Naive B cell (primary cell): ENCODE measurements at regions not wholly inside any gene's neighbourhood (a gene's known extent, or its start where the extent isn't known, plus 50 kb on each side); places are given as distances from the start of the nearest gene placed in this dataset.

Experiments
- ATAC-seq, 2 donors: fragments of 150-1000 bp; cut with Tn5 transposase; 2 replicates each; pipeline ENCODE4 v1.10.0; 2021; ENCODE audit warnings: low read depth in 2 of 2, mild to moderate bottlenecking in 2 of 2, moderate library complexity in 2 of 2
- DNase-seq: peaks from one replicate; pipeline ENCODE4 v3.0.0; 2022
- H3K27ac Mint-ChIP-seq, 6 donors: one replicate each; pipeline ENCODE4 v1.8.0; 2020 to 2022; ENCODE audit warnings: mild to moderate bottlenecking in 6 of 6, mixed read lengths in 6 of 6, moderate library complexity in 5 of 6, inconsistent platforms in 2 of 6
- H3K27me3 Mint-ChIP-seq, 3 donors: one replicate each; pipeline ENCODE4 v1.8.0; 2021 to 2022; ENCODE audit warnings: mixed read lengths in 3 of 3, mild to moderate bottlenecking in 1 of 3
- H3K36me3 Mint-ChIP-seq, 2 donors: one replicate each; pipeline ENCODE4 v1.8.0; 2020 to 2022; ENCODE audit warnings: mixed read lengths in 2 of 2, inconsistent platforms in 1 of 2, mild to moderate bottlenecking in 1 of 2
- H3K4me1 Mint-ChIP-seq, 3 donors: one replicate each; pipeline ENCODE4 v1.8.0; 2020 to 2022; ENCODE audit warnings: mixed read lengths in 3 of 3, inconsistent platforms in 1 of 3, mild to moderate bottlenecking in 1 of 3, moderate library complexity in 1 of 3
- H3K4me3 Mint-ChIP-seq, 8 donors: one replicate each; pipeline ENCODE4 v1.8.0; 2020 to 2022; ENCODE audit warnings: mild to moderate bottlenecking in 8 of 8, mixed read lengths in 8 of 8, moderate library complexity in 8 of 8, inconsistent platforms in 2 of 8
- H3K9me3 Mint-ChIP-seq, 7 donors: one replicate each; pipeline ENCODE4 v1.8.0; 2020 to 2022; ENCODE audit warnings: mixed read lengths in 7 of 7, mild to moderate bottlenecking in 5 of 7, inconsistent platforms in 2 of 7, moderate library complexity in 1 of 7

DNA sequence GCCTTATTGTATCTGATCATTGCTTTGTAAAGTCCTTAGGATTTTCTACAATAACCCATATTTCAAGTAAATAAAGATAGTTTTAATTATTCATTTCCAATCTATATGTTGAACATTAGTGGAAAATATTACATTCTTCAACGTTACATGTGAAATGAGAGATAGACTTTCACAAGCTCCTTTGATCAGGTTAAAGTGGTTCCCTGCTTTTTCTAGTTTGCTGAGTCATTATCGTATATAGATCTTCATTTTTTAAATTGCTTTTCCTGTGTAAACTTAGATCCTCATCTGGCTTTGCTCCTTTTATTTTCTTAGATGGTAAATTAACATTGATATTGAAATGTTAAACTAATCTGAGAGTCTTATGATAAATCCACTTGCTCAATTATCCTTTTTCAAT, 599.0 kb downstream of the TRAM1L1 start:
- H3K36me3 Mint-ChIP-seq, result no peaks in the 10 kb centered on the region
- peaks cover 0 to 9% (median 2%) of the 10 kb centered on the region in 7 donors for H3K9me3 Mint-ChIP-seq
- H3K4me3 Mint-ChIP-seq, result no peak overlapping the region
- DNase-seq (no peak), ATAC-seq (no peak)
- H3K4me1 Mint-ChIP-seq, result no peaks in the 10 kb centered on the region
- H3K27ac Mint-ChIP-seq, result no peak overlapping the region
- no peaks in the 10 kb centered on the region for H3K27me3 Mint-ChIP-seq

DNA sequence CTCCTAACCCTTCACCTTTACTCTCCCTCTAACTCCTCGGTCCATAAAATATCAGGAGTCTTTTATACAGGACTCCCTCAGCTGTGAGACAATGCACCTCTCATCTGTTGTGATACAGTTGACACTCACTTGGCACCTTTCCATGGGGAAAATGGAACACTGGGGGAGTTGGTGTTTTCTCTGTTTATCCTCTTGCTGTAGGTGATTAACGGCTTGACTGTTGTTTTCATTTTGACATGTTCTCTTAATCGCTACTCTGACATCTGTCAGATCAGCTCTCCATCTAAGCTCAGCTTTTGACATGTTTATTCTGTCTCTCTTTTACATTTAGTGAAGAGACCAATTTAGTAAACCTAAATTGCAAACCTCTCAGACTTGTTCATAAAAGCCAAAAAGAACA, 604.8 kb downstream of the TRAM1L1 start:
- Mint-ChIP-seq H3K9me3 (peaks cover 0 to 13% (median 5%) of the 10 kb centered on the region in 7 donors), H3K27me3 (no peaks in the 10 kb centered on the region), H3K4me1 (no peaks in the 10 kb centered on the region), H3K27ac (no peak overlapping the region), H3K4me3 (no peak overlapping the region), H3K36me3 (peaks cover 0 to 7% of the 10 kb centered on the region in 2 donors)
- no peak for ATAC-seq
- no peak for DNase-seq

DNA sequence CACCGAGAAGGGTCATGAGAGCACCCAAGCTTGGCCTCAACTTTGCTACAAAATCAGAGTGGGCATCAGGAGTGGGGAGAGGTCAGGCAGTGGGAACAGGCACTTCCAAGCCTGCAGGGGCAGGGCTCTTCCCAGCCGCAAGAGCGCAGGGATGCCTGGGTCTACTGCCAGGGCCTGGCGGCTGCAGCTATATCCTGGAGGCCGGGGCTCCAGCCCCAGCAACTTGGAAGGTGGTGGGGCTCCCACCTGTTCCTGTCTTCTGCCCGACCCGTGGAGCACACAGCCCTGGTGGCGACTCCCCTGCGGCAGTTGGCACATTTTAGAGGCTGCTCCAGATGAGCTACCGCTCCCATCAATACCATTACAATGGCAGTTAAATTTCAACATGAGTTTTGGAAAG, 607.0 kb downstream of the TRAM1L1 start:
- no peak for ATAC-seq
- Mint-ChIP-seq H3K27me3 (no peaks in the 10 kb centered on the region), H3K4me3 (no peak overlapping the region), H3K4me1 (no peaks in the 10 kb centered on the region), H3K9me3 (peaks cover 0 to 13% (median 5%) of the 10 kb centered on the region in 7 donors), H3K27ac (no peak overlapping the region), H3K36me3 (peaks cover 0 to 7% of the 10 kb centered on the region in 2 donors)
- DNase-seq, result no peak

DNA sequence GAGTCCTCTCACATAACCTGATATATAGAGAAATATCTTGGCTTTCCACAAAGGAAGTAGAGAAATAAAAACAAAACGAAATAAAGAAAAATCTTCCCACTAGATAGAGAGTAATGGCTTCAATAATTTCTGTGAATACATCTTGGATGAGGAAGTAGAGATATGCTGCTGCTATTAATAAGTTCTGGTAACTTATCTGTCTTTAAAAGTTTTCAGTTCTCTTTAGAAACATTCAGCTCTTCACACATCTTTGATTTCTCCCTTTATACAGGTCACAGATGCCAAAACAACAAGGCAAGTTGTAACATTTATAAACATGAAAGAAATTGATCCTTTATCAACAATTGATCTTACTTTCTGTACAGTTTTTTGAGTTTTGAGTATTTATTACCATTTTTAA, 615.8 kb downstream of the TRAM1L1 start:
- Mint-ChIP-seq H3K36me3 (no peaks in the 10 kb centered on the region), H3K27ac (no peak overlapping the region), H3K4me1 (no peaks in the 10 kb centered on the region), H3K9me3 (peaks cover 0 to 9% (median 0%) of the 10 kb centered on the region in 7 donors), H3K4me3 (no peak overlapping the region), H3K27me3 (no peaks in the 10 kb centered on the region)
- no peak for ATAC-seq
- no peak for DNase-seq

DNA sequence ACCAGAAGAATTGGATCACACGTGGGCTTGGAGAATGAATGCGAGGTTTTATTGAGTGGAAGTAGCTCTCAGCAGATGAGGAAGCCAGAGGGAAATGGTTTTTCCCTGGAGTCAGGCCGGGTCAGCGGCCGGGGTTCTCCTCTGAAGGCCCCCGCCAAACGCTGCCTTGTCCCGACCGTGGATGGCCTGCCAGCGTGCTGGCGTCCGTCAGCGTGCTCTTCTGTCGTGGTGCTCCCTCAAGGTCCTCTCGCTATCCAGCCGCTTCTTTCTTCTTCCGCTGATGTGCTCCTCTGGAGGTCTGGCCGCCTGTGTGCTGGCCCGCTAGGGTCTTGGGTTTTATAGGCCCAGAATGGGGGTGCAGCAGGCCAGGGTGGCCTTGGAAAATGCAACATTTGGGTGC, 632.2 kb downstream of the TRAM1L1 start:
- Mint-ChIP-seq H3K4me3 (no peak overlapping the region), H3K27ac (no peak overlapping the region), H3K27me3 (no peaks in the 10 kb centered on the region), H3K4me1 (no peaks in the 10 kb centered on the region), H3K36me3 (no peaks in the 10 kb centered on the region), H3K9me3 (peaks cover 0 to 3% (median 0%) of the 10 kb centered on the region in 7 donors)
- DNase-seq (no peak), ATAC-seq (no peak)

DNA sequence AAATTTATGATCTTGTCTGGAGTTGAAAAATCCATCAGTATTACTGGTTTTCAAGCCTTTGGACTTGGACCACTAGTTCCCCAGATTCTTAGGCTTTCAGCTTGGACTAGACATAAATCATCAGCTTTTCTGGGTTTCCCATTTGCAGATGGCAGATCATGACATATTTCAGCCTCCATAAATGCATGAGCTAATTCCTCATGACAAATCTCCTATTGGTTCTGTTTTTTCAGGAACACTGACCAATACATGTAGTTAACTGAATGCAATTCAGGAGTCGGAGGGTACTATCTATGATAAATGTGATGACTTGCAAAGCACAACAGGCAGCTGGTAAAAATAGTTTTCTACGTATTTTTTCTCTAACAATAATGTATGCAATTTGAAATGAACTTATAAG, 635.6 kb downstream of the TRAM1L1 start:
- no peaks in the 10 kb centered on the region for H3K27me3 Mint-ChIP-seq
- H3K4me3 Mint-ChIP-seq, result no peak overlapping the region
- no peak for DNase-seq
- H3K27ac Mint-ChIP-seq, result no peak overlapping the region
- H3K36me3 Mint-ChIP-seq, result no peaks in the 10 kb centered on the region
- H3K4me1 Mint-ChIP-seq, result no peaks in the 10 kb centered on the region
- no peak for ATAC-seq
- H3K9me3 Mint-ChIP-seq, result peaks cover 0 to 3% (median 0%) of the 10 kb centered on the region in 7 donors

DNA sequence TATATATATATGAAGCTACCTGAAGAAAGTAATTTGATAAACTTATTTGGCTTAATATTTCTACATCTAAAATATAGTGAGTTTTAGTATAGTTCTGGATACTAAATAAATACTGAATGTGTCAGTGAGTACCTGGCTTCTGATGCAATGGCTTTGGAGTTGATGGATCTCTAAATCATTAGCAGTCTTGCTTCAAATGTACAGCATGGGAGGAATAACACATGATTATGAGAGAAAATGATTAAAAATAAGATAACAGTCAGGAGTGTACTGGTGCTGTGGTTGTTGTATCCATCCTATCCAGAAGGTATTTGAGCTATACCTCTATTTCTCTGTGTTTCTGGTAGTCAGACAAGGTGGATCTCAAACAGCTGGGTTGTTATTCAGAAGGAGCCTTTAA, 641.3 kb downstream of the TRAM1L1 start:
- H3K27me3 Mint-ChIP-seq, result no peaks in the 10 kb centered on the region
- no peak overlapping the region for H3K4me3 Mint-ChIP-seq
- no peak overlapping the region for H3K27ac Mint-ChIP-seq
- peaks cover 0 to 2% (median 0%) of the 10 kb centered on the region in 7 donors for H3K9me3 Mint-ChIP-seq
- no peaks in the 10 kb centered on the region for H3K36me3 Mint-ChIP-seq
- no peak for ATAC-seq
- DNase-seq, result no peak
- H3K4me1 Mint-ChIP-seq, result no peaks in the 10 kb centered on the region

DNA sequence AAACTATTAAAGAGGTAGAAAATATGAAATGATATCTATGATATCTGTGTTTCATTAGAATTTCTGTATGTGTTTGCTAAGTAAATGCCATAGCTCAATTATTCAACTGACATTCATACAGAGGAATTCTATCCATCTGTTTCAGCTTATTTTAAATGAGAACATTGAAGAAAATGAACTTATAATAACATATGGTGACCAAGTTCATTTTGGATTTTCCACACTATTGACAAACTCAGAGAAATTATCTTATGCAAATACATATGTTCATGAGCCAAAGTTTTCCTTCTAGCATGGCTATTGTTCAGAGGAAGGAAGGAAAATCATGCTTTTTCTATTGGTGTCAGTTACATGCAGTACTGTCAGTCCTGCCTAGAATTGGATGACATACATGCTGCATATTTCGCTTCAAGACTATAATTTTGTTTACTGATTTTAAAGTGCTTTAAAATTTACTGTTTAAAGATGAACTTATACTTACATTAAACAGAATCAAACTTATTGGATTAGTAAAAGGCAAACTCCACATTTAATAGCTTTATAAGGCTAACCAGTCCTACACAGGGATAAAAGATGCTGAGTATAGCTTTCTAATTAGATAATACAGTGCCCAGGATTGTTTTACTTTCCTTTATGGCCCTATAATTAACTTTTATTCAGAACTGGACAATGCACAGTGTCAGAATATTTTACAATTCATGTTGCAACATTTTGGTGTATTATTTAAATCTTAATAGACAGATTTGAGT, 646.2 kb downstream of the TRAM1L1 start:
- Mint-ChIP-seq H3K27ac (no peak overlapping the region), H3K4me1 (no peaks in the 10 kb centered on the region), H3K27me3 (no peaks in the 10 kb centered on the region), H3K9me3 (peaks cover 0 to 4% (median 0%) of the 10 kb centered on the region in 7 donors), H3K36me3 (no peaks in the 10 kb centered on the region), H3K4me3 (no peak overlapping the region)
- no peak for DNase-seq
- no peak for ATAC-seq

DNA sequence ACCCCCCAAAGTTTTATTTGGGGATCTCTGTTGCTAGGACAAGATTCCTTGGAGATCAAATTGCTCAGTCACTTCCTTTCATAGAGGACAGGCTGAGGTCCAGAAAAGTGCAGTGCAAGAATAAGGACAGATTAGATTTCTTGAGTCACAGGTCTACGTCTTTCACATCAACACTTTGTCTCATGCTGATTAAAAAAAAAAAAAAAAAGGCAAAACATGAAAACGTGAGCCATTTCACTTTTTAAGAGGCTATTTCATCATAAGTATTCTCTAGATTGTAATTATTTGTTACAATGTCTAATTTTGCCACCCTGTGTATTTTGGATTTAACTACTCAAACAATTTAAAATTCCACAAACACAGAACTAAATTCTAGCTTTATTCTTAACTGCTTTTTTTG, 647.0 kb downstream of the TRAM1L1 start:
- Mint-ChIP-seq H3K4me1 (no peaks in the 10 kb centered on the region), H3K4me3 (no peak overlapping the region), H3K27me3 (no peaks in the 10 kb centered on the region), H3K36me3 (no peaks in the 10 kb centered on the region), H3K27ac (no peak overlapping the region), H3K9me3 (peaks cover 0 to 4% (median 0%) of the 10 kb centered on the region in 7 donors)
- ATAC-seq (no peak), DNase-seq (no peak)

DNA sequence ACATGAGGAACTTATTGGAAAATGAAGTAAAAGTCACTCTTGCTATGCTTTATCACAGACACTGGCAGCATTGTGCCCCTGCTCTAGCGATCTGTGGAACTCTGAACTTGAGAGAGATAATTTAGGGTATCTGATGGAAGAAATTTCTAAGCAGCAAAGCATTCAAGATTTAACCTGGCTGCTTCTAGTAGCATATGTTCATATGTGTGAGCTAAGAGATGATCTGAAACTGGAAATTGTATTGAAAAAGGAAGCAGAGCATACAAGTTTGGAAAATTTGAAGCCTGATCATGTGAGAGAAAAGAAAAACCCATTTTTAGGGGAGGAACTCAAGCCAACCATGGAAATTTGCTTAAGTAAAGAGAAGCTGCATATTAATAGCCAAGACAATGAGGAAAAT, 657.7 kb downstream of the TRAM1L1 start:
- DNase-seq (no peak), ATAC-seq (no peak)
- Mint-ChIP-seq H3K4me1 (no peaks in the 10 kb centered on the region), H3K36me3 (peaks cover 0 to 10% of the 10 kb centered on the region in 2 donors), H3K27ac (no peak overlapping the region), H3K27me3 (no peaks in the 10 kb centered on the region), H3K9me3 (peaks cover 9 to 33% (median 16%) of the 10 kb centered on the region in 7 donors), H3K4me3 (peak overlapping the region in 1 of 8 donors; percentile 29)

DNA sequence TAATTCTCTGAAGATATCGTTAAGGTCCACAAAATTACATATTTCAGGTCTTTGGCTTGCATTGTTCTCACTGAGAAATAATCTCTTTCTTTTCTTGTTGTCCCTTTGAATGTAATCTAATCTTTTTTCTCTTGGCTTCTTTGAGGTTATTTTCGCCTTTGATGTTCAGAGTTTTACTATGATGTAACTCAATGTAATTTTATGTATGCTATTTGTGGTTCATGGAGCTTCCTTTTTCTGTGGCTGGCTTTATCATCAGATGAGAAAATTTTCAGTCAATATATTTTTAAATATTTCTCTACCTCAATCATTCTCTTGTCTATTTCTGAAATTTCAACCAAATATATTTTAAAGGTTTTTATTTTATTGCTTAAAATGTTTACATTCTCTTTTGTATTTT, 672.2 kb downstream of the TRAM1L1 start:
- no peak for ATAC-seq
- no peak for DNase-seq
- H3K9me3 Mint-ChIP-seq, result peaks cover 0 to 5% (median 2%) of the 10 kb centered on the region in 7 donors

DNA sequence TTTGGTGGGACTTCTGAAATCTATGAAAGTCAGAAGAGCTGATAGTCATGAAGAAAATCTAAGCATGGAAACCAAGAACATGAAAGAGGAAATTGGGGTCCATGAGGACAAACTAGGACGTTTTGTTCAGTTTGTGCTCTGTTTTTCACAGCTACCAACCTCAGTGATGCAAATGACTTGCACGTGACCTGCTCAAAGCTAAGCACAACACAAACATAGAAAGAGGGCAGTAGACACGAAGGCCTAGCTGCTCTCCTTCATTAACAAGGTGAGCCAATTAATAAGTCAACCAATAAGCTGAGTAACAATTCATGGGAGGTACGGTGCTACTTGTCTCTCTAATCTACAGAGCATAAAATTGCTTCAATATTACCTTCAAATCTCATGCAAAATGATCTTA, 684.1 kb downstream of the TRAM1L1 start:
- H3K9me3 Mint-ChIP-seq, result peaks cover 0 to 4% (median 0%) of the 10 kb centered on the region in 7 donors
- no peak for ATAC-seq
- no peaks in the 10 kb centered on the region for H3K36me3 Mint-ChIP-seq
- no peak overlapping the region for H3K27ac Mint-ChIP-seq
- no peaks in the 10 kb centered on the region for H3K27me3 Mint-ChIP-seq
- no peaks in the 10 kb centered on the region for H3K4me1 Mint-ChIP-seq
- no peak overlapping the region for H3K4me3 Mint-ChIP-seq
- DNase-seq, result no peak

More for the DNA sequence above, 672.2 kb downstream of the TRAM1L1 start:
- no peaks in the 10 kb centered on the region for H3K36me3 Mint-ChIP-seq
- H3K27me3 Mint-ChIP-seq, result no peaks in the 10 kb centered on the region
- H3K4me3 Mint-ChIP-seq, result no peak overlapping the region
- H3K4me1 Mint-ChIP-seq, result no peaks in the 10 kb centered on the region
- no peak overlapping the region for H3K27ac Mint-ChIP-seq

DNA sequence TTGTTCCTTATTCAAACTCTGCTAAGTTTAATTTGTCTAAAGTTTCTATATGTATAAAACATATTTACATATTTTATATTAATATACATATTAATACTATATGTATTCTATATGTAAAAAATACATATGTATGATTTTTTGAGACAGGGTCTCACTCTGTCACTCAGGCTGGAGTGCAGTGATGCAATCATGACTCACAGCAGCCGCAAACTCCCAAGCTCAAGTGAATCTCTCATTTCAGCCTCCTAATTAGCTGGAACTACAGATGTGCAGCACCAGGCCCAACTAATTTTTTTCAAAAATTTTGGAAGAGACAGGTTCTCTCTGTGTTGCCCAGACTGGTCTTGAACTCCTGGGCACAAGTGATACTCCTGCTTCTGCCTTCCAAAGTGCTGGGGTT, 684.9 kb downstream of the TRAM1L1 start:
- no peak for ATAC-seq

DNA sequence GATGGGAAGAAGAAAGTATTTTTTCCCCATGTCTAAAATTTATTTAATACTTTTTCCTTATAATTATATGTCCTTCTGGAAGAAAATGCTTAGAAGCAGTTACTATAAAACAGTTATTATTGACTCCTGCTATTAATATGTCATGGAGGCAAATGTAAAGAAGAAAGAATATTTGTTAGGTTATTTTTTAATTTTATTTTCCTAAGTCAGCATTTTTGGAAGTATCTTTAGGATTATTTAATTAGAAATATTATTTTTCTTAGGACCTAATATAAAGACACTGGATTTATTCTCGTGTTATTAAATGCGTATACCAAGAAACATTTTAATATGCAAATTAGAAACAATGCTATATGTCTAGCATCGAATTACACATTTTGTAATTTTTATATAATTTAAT, 687.7 kb downstream of the TRAM1L1 start:
- no peak for DNase-seq
- peaks cover 0 to 2% (median 0%) of the 10 kb centered on the region in 7 donors for H3K9me3 Mint-ChIP-seq
- no peak overlapping the region for H3K4me3 Mint-ChIP-seq
- H3K27ac Mint-ChIP-seq, result no peak overlapping the region
- no peaks in the 10 kb centered on the region for H3K27me3 Mint-ChIP-seq
- no peaks in the 10 kb centered on the region for H3K4me1 Mint-ChIP-seq
- no peak for ATAC-seq
- no peaks in the 10 kb centered on the region for H3K36me3 Mint-ChIP-seq

More for the DNA sequence above, 684.9 kb downstream of the TRAM1L1 start:
- Mint-ChIP-seq H3K4me3 (no peak overlapping the region), H3K27me3 (no peaks in the 10 kb centered on the region), H3K9me3 (peaks cover 0 to 4% (median 0%) of the 10 kb centered on the region in 7 donors), H3K4me1 (no peaks in the 10 kb centered on the region), H3K36me3 (no peaks in the 10 kb centered on the region), H3K27ac (no peak overlapping the region)
- no peak for DNase-seq
